ENCODE measurements at regions not wholly inside any gene's neighbourhood (a gene's known extent, or its start where the extent isn't known, plus 50 kb on each side); places are given as distances from the start of the nearest gene placed in this dataset.

DNA sequence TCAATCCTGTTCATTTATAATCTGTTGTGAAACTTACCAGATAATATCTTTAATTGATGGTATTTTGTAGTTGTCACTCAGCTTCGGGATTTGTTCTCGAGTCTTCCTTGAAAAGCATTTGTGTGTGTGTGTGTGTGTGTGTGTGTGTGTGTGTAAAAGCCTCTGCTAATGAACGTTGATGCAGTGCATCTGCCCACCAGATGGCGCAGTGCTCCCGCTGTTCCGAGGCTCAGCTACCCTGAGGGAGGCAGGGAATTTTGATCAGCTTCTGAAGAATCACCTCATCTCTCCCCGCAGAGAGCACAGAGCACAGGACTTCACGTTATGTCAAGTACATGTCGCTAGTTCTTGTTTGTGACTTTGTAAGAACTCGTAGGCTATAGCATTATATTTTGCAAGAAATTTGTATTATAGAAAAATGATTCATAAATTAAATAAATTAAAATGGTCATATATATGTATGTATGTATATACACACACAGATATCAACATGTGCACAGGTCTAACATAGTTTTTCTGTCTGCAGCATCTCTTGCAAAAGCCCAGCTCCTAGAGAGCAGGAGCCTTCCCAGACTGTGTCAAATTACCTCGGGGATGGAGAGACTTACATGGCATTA, 316.7 kb upstream of the IGFBP7 start:
- no peaks in the 10 kb centered on the region for H3K9me3 ChIP-seq (ENCODE audit: control insufficient read depth, insufficient read depth, low read length)
- H3K4me2 ChIP-seq (ENCODE audit: low read length), result no peak overlapping the region
- H3K27me3 ChIP-seq (ENCODE audit: control insufficient read depth, low read length), result no peaks in the 10 kb centered on the region
- H3K9me2 ChIP-seq (replicated peaks; ENCODE audit: control insufficient read depth, low read length), result no peaks in the 10 kb centered on the region
- no peaks in the 10 kb centered on the region for H4K20me1 ChIP-seq (ENCODE audit: control insufficient read depth, insufficient read depth, low read depth, low read length)
- no peaks in the 10 kb centered on the region for H3K36me3 ChIP-seq (ENCODE audit: control insufficient read depth, low read length)
- no peaks in the 10 kb centered on the region for H3F3A ChIP-seq (ENCODE audit: control insufficient read depth, insufficient read depth)
- no peaks in the 10 kb centered on the region for H3K4me1 ChIP-seq (ENCODE audit: control insufficient read depth, low read length)
- H3K27ac ChIP-seq (ENCODE audit: low read depth, low read length), result no peak overlapping the region
- H3K4me3 ChIP-seq (ENCODE audit: low read length), result no peak overlapping the region
- H3K79me2 ChIP-seq (ENCODE audit: control insufficient read depth, low read length), result no peaks in the 10 kb centered on the region
- TF ChIP-seq EZH2phosphoT487 (IDR thresholded peaks at IDR 0.05; ENCODE audit: borderline replicate concordance, low read length), result no peak
- TF ChIP-seq, protein P1, sequence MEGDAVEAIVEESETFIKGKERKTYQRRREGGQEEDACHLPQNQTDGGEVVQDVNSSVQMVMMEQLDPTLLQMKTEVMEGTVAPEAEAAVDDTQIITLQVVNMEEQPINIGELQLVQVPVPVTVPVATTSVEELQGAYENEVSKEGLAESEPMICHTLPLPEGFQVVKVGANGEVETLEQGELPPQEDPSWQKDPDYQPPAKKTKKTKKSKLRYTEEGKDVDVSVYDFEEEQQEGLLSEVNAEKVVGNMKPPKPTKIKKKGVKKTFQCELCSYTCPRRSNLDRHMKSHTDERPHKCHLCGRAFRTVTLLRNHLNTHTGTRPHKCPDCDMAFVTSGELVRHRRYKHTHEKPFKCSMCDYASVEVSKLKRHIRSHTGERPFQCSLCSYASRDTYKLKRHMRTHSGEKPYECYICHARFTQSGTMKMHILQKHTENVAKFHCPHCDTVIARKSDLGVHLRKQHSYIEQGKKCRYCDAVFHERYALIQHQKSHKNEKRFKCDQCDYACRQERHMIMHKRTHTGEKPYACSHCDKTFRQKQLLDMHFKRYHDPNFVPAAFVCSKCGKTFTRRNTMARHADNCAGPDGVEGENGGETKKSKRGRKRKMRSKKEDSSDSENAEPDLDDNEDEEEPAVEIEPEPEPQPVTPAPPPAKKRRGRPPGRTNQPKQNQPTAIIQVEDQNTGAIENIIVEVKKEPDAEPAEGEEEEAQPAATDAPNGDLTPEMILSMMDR (IDR thresholded peaks at IDR 0.05; ENCODE audit: low read depth, low read length, poor library complexity, severe bottlenecking), result peak; percentile 79

DNA sequence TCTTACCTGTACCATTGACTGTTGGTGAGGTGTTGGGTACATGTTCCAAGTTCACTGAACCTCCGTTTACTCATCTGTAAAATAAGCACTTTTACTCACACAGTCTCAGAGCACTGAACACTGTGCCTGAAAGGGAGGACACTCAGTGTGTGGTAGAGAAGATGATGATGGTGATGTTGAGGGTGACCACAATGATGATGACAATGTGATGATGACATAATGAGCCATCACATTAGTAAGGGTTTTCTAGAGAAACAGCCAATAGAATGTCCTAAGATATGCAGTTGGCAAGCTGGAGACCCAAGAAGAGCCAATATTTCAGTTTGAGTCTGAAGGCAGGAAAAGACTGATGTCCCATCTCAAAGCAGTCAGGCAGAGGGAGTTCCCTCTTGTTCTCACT, 315.4 kb upstream of the IGFBP7 start:
- H3K27ac ChIP-seq (ENCODE audit: low read depth, low read length), result no peak overlapping the region
- no peaks in the 10 kb centered on the region for H3K9me2 ChIP-seq (replicated peaks; ENCODE audit: control insufficient read depth, low read length)
- H3K79me2 ChIP-seq (ENCODE audit: control insufficient read depth, low read length), result no peaks in the 10 kb centered on the region

DNA sequence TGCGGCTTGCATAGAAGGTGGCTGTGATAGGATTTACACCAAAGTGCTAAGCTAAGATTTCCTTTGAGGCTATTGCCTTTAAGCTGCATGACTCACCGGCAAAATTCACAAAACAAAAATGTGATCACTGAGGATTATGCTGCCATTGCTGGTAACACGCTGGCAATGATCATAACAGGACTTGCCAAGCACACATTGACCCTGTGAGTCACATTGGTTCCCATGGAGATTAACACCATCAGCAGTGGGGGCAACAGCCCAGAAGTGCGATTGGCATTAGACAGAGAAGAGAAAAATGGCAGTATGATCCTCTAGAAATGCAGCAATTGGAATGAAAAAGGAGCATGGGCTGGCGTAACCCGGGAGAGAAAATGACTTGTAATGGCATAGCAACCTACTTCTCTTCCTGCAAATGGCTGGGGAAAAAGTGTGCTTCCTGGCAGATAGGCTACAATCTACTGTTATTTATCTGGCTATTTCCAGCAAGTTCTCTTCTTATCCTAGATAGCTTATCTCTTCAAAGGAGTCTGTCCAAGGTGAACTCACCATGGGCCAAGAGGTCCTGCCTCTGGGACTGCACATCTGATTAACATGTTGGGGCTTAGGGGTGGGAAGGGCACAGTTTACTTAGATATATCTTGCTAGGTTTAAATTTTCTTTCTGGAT, 314.2 kb upstream of the IGFBP7 start:
- Histone ChIP-seq H3K79me2 (ENCODE audit: control insufficient read depth, low read length) (no peaks in the 10 kb centered on the region), H3K9me3 (ENCODE audit: control insufficient read depth, insufficient read depth, low read length) (no peaks in the 10 kb centered on the region), H3K9me2 (replicated peaks; ENCODE audit: control insufficient read depth, low read length) (no peaks in the 10 kb centered on the region), H3K4me2 (ENCODE audit: low read length) (no peak overlapping the region), H4K20me1 (ENCODE audit: control insufficient read depth, insufficient read depth, low read depth, low read length) (no peaks in the 10 kb centered on the region), H3K36me3 (ENCODE audit: control insufficient read depth, low read length) (no peaks in the 10 kb centered on the region), H3K27me3 (ENCODE audit: control insufficient read depth, low read length) (no peaks in the 10 kb centered on the region), H3K4me1 (ENCODE audit: control insufficient read depth, low read length) (no peaks in the 10 kb centered on the region), H3K27ac (ENCODE audit: low read depth, low read length) (no peak overlapping the region), H3F3A (ENCODE audit: control insufficient read depth, insufficient read depth) (no peaks in the 10 kb centered on the region), H3K4me3 (ENCODE audit: low read length) (no peak overlapping the region)
- no peak for TF ChIP-seq EZH2phosphoT487 (IDR thresholded peaks at IDR 0.05; ENCODE audit: borderline replicate concordance, low read length)
- TF ChIP-seq, protein P1 (IDR thresholded peaks at IDR 0.05; ENCODE audit: low read depth, low read length, poor library complexity, severe bottlenecking), result no peak

More for the DNA sequence above, 315.4 kb upstream of the IGFBP7 start:
- Histone ChIP-seq H3K36me3 (ENCODE audit: control insufficient read depth, low read length) (no peaks in the 10 kb centered on the region), H3K9me3 (ENCODE audit: control insufficient read depth, insufficient read depth, low read length) (no peaks in the 10 kb centered on the region), H3K4me1 (ENCODE audit: control insufficient read depth, low read length) (no peaks in the 10 kb centered on the region), H3K27me3 (ENCODE audit: control insufficient read depth, low read length) (no peaks in the 10 kb centered on the region), H4K20me1 (ENCODE audit: control insufficient read depth, insufficient read depth, low read depth, low read length) (no peaks in the 10 kb centered on the region), H3K4me2 (ENCODE audit: low read length) (no peak overlapping the region), H3K4me3 (ENCODE audit: low read length) (no peak overlapping the region), H3F3A (ENCODE audit: control insufficient read depth, insufficient read depth) (no peaks in the 10 kb centered on the region)
- TF ChIP-seq, protein P1 (IDR thresholded peaks at IDR 0.05; ENCODE audit: low read depth, low read length, poor library complexity, severe bottlenecking), result no peak
- no peak for TF ChIP-seq EZH2phosphoT487 (IDR thresholded peaks at IDR 0.05; ENCODE audit: borderline replicate concordance, low read length)

Measured in DOHH2 (cell line).